DMS153 treated with DMSO at 0.1 percent for 48 hours (cell line): ENCODE measurements at regions not wholly inside any gene's neighbourhood (a gene's known extent, or its start where the extent isn't known, plus 50 kb on each side); places are given as distances from the start of the nearest gene placed in this dataset.
"Not testable (repeated sequence)": the region's sequence is repeated elsewhere in the genome, so short reads cannot be mapped to it uniquely, and the experiment has no call there.

Experiments
- DNase-seq: peaks from one replicate; lab custom pipeline; 2025; ENCODE audit not compliant: unreplicated experiment; lab: John Stamatoyannopoulos, UW

GRCh38 chr6:109255946-109256640 lies 126.2 kb downstream of the CD164 start:
- DNase-seq, result peak; percentile 67

GRCh38 chr6:109255087-109255486 lies 127.2 kb downstream of the CD164 start:
- no peak for DNase-seq

GRCh38 chr6:109253366-109253765 lies 128.9 kb downstream of the CD164 start:
- no peak for DNase-seq

GRCh38 chr6:109252261-109253041 lies 129.8 kb downstream of the CD164 start:
- no peak for DNase-seq

- DNase-seq, result no peak
Observed at GRCh38 chr6:109251839-109252238, 130.4 kb downstream of the CD164 start.

- not testable (repeated sequence) for DNase-seq
Observed at GRCh38 chr6:109250544-109251156, 131.6 kb downstream of the CD164 start.

GRCh38 chr6:109243863-109244825 lies 138.1 kb downstream of the CD164 start:
- DNase-seq, result no peak

GRCh38 chr6:109242925-109243324 lies 139.3 kb downstream of the CD164 start:
- no peak for DNase-seq

GRCh38 chr6:109242029-109242428 lies 140.2 kb downstream of the CD164 start:
- no peak for DNase-seq

GRCh38 chr6:109241199-109241598 lies 141.1 kb downstream of the CD164 start:
- DNase-seq, result no peak

GRCh38 chr6:109240370-109241084 lies 141.7 kb downstream of the CD164 start:
- DNase-seq, result no peak

GRCh38 chr6:109239651-109240321 lies 142.5 kb downstream of the CD164 start:
- DNase-seq, result no peak

GRCh38 chr6:109239160-109239559 lies 143.1 kb downstream of the CD164 start:
- no peak for DNase-seq

- no peak for DNase-seq
Observed at GRCh38 chr6:109238396-109238795, 143.1 kb downstream of the CEP57L1 start.

- no peak for DNase-seq
Observed at GRCh38 chr6:109237986-109238329, 142.7 kb downstream of the CEP57L1 start.

GRCh38 chr6:109237077-109237985 lies 142.0 kb downstream of the CEP57L1 start:
- DNase-seq, result no peak

GRCh38 chr6:109236115-109237076 lies 141.1 kb downstream of the CEP57L1 start:
- peak; percentile 51 for DNase-seq
